Brain microvascular endothelial cell (primary cell): ENCODE measurements at regions not wholly inside any gene's neighbourhood (a gene's known extent, or its start where the extent isn't known, plus 50 kb on each side); places are given as distances from the start of the nearest gene placed in this dataset.

Source experiments
- DNase-seq: peaks from one replicate; pipeline ENCODE4 v3.0.0-alpha.2; 2020
- H3K27ac ChIP-seq: fragments of 250-450 bp; sonication (Bioruptor Pico); 2 replicates; pipeline ENCODE4 v1.5.1; 2020; ENCODE audit warnings: mild to moderate bottlenecking, moderate library complexity
- H3K27me3 ChIP-seq: fragments of 250-450 bp; sonication (Bioruptor Pico); replicated peaks from 2 replicates; pipeline ENCODE4 v1.5.1; 2020; ENCODE audit warnings: mild to moderate bottlenecking
- H3K36me3 ChIP-seq: fragments of 250-450 bp; sonication (Bioruptor Pico); replicated peaks from 2 replicates; pipeline ENCODE4 v1.5.1; 2020; ENCODE audit warnings: mild to moderate bottlenecking
- H3K4me3 ChIP-seq: 2 replicates; pipeline ENCODE4 v1.5.1; 2011; ENCODE audit warnings: low read depth, mild to moderate bottlenecking, control low read depth, low read length, moderate library complexity
- in situ Hi-C: cut with HindIII; loops from 2 replicates; pipeline ENCODE4 v1.10.0; 2017; ENCODE audit warnings: low sequenced_read_pairs, low pct_ligation_motif_present
- TF ChIP-seq, protein P1 (sequence below): IDR thresholded peaks from 2 replicates; pipeline ENCODE4 v1.5.1; 2011; ENCODE audit warnings: low read depth, mild to moderate bottlenecking, moderate library complexity, low read length, control low read depth, inconsistent platforms; ENCODE audit errors: missing control alignments

DNA sequence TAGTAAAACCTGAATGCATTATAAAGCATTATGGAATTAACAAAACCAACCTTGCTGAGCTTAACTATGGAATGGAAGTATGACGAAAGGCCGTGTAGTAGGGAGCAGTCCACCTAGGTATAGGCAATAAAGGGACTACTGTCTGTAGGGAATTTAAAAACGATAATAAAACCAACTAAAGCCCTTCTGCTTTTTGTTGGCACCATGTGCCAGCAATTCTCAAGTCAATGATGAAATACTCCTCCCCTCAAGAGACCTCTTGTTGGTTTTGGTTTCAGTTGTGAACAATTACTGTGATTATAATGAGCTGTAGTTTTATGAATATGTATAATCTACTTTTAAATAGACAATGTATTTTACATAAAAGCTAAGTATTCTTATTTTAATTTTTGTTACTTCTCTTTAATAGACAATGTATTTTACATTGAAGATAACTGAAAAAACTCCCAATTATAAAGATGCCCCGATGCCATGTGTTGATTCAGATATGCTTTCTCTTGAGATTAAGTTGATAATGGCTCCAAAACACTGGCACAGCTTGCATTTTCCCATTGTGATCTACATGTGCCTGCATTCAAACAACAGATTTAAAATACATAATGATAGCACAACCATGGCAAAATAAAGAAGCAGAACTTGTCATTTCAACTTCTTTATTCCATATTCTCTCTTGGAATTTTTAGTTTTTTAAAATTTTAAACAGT is 55.5 kb upstream of the ZDBF2 start:
- no peaks in the 10 kb centered on the region for H3K27me3 ChIP-seq
- TF ChIP-seq, protein P1, sequence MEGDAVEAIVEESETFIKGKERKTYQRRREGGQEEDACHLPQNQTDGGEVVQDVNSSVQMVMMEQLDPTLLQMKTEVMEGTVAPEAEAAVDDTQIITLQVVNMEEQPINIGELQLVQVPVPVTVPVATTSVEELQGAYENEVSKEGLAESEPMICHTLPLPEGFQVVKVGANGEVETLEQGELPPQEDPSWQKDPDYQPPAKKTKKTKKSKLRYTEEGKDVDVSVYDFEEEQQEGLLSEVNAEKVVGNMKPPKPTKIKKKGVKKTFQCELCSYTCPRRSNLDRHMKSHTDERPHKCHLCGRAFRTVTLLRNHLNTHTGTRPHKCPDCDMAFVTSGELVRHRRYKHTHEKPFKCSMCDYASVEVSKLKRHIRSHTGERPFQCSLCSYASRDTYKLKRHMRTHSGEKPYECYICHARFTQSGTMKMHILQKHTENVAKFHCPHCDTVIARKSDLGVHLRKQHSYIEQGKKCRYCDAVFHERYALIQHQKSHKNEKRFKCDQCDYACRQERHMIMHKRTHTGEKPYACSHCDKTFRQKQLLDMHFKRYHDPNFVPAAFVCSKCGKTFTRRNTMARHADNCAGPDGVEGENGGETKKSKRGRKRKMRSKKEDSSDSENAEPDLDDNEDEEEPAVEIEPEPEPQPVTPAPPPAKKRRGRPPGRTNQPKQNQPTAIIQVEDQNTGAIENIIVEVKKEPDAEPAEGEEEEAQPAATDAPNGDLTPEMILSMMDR = no peak
- in situ Hi-C loops = no loop called here
- H3K4me3 ChIP-seq = no peak overlapping the region
- no peak overlapping the region for H3K27ac ChIP-seq
- H3K36me3 ChIP-seq = no peaks in the 10 kb centered on the region
- DNase-seq = no peak

DNA sequence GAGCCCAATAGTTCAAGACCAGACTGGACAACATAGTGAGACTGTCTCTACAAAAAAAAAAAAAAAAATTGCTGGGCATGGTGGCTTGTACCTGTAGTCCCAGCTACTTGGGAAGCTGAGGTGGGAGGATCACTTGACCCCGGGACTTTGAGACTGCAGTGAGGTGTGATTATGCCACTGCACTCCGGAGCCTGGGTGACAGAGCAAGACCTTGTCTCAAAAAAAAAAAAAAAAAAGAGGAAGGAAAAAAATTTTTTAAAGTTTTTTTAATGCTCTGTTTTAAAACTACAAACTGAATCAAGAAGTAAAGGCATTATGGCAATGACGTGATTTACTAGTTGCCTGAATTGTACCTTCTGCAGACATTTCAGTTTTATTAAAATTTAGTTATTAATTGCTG is 54.5 kb upstream of the ZDBF2 start:
- TF ChIP-seq, protein P1 = no peak
- H3K27ac ChIP-seq = no peak overlapping the region
- in situ Hi-C loops = no loop called here
- no peak for DNase-seq
- H3K36me3 ChIP-seq = no peaks in the 10 kb centered on the region
- H3K27me3 ChIP-seq = no peaks in the 10 kb centered on the region
- no peak overlapping the region for H3K4me3 ChIP-seq

DNA sequence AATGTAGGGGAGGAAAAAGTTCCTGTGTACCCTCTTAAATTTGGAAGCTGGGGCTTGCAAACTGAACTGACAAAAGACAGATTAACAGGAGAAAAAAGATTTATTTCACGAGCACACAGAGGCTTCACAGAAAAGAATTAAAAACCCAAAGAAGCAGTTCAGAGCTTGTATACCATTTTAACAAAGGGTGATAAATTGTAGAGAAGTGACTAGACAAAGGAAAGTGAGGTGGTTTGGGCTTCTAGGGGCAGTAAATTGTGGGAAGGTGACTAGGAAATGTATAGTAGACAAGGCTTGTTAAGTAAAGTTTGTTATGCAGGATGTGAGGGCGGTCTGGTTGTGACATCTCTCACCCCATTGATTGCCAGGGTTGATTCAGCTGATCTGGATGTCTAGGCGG is 53.5 kb upstream of the ZDBF2 start:
- no peaks in the 10 kb centered on the region for H3K27me3 ChIP-seq
- no peak for DNase-seq
- H3K36me3 ChIP-seq = no peaks in the 10 kb centered on the region
- no peak overlapping the region for H3K4me3 ChIP-seq
- no peak overlapping the region for H3K27ac ChIP-seq
- TF ChIP-seq, protein P1 = no peak
- in situ Hi-C loops = no loop called here
